MG63 (cell line): ENCODE measurements at regions not wholly inside any gene's neighbourhood (a gene's known extent, or its start where the extent isn't known, plus 50 kb on each side); places are given as distances from the start of the nearest gene placed in this dataset.
"Not testable (repeated sequence)": the region's sequence is repeated elsewhere in the genome, so short reads cannot be mapped to it uniquely, and the experiment has no call there.

ENCODE experiments used
- DNase-seq: peaks from one replicate; pipeline ENCODE4 v3.0.0-alpha.2; 2020
- H3K27me3 ChIP-seq: fragments of 250-450 bp; sonication (Bioruptor Pico); 2 replicates; pipeline ENCODE4 v1.5.1; 2020; ENCODE audit warnings: mild to moderate bottlenecking, moderate library complexity
- H3K36me3 ChIP-seq: fragments of 250-450 bp; sonication (Bioruptor Pico); 2 replicates; pipeline ENCODE4 v1.5.1; 2020; ENCODE audit warnings: mild to moderate bottlenecking, moderate library complexity
- H3K4me3 ChIP-seq: fragments of 250-450 bp; sonication (Bioruptor Pico); 2 replicates; pipeline ENCODE4 v1.5.1; 2020; ENCODE audit warnings: mild to moderate bottlenecking, moderate library complexity
- H3K9me3 ChIP-seq: fragments of 250-450 bp; sonication (Bioruptor Pico); 2 replicates; pipeline ENCODE4 v1.5.1; 2020; ENCODE audit warnings: mild to moderate bottlenecking, moderate library complexity

DNA sequence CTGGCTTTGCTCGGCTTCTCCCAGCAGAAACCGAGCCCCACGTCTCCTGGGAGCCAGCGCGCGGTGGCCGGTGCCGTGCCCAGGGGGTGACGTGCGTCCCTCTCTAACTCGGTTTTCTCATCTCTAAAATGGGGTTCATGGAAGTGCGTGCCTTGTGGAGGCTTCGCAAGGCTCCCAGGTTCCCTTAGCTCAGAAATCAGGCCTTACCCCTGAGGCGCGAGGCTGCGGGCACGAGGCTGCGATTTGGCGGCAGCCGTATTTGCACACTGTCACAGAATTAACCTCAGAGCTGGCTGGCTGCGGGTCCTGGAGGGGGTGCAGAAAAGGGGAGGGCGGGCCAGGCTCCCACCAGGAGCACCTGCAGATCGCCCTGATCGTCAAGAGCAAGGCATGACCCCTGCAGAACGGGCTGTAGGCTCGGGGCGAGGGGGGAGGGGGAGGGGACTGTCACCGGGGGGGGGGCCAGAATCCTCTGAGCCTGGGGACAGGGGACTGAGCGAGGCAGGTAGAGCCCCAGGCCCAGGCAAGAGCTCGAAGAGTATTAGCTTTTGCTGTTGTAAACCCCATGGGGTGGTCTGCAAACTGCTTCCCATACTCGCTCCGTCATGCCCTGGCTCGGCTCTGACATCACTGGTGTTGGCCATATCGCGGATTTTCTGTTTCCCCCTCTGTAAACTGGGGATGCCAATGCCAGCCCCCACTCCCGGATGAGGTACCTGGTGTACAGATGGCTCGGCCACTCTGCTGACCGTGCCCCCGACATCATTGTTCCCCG lies 62.2 kb downstream of the CCNE1 start:
- H3K36me3 ChIP-seq, result no peaks in the 10 kb centered on the region
- no peaks in the 10 kb centered on the region for H3K27me3 ChIP-seq
- DNase-seq, result no peak
- no peaks in the 10 kb centered on the region for H3K9me3 ChIP-seq
- peak overlapping the region; percentile 43 for H3K4me3 ChIP-seq

DNA sequence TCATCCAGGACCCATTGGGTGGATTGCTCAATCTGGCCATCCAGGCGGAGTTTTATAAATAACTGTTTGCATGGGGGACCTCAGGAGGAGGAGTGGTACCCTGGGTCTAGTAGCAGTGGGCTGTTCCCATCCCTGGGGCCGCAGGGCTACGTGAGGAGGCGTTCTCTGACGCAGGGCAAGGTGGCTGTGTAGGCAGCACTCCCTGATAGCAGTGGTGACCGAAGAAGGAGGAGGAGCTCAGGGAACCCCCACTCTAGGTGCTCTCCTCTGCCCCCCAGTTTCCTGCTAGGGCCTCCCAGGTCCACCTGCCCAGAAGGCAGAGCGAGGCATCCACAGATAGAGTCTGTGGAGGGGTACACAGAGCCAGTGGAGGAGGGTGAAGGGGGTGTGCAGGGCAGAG lies 64.1 kb downstream of the CCNE1 start:
- Histone ChIP-seq H3K36me3 (no peaks in the 10 kb centered on the region), H3K4me3 (no peak overlapping the region), H3K9me3 (no peaks in the 10 kb centered on the region), H3K27me3 (no peaks in the 10 kb centered on the region)
- no peak for DNase-seq

DNA sequence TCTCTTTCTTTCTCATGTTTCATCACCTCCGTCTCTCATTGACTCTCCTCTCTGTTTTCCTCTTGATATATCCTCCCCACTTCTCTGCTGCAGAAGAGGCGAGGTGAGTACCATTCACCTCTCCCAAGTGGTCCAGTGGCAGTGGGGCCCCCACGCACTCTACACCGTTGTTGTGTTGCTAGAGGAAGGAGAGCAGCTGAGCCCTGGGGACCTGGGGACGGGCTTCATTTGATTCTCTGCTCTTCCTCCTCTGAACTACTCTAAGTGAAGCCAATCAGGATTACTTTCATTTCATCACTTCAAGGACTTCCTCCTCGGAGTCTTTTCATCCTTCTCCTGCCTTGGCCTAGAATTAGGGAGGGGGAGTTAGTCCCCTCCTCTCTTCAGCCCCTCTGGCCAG lies 64.6 kb downstream of the CCNE1 start:
- no peak for DNase-seq
- H3K9me3 ChIP-seq, result no peaks in the 10 kb centered on the region
- no peaks in the 10 kb centered on the region for H3K27me3 ChIP-seq
- H3K4me3 ChIP-seq, result no peak overlapping the region
- no peaks in the 10 kb centered on the region for H3K36me3 ChIP-seq

DNA sequence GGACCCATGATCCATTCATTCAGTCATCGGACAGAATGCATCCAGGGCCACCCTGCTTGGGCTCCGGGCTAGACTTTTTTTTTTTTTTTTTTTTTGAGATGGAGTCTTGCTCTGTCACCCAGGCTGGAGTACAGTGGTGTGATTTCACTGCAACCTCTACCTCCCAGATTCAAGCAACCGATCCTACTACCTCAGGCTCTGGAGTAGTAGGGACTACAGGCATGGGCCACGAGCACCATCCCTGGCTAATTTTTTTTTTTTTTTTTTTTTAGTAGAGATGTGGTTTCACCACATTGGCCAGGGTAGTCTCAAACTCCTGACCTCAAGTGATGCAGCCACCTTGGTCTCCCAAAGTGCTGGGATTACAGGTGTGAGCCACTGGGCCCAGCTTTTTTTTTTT lies 65.1 kb downstream of the CCNE1 start:
- H3K36me3 ChIP-seq, DNase-seq, H3K9me3 ChIP-seq, H3K4me3 ChIP-seq, H3K27me3 ChIP-seq: not testable (repeated sequence)

DNA sequence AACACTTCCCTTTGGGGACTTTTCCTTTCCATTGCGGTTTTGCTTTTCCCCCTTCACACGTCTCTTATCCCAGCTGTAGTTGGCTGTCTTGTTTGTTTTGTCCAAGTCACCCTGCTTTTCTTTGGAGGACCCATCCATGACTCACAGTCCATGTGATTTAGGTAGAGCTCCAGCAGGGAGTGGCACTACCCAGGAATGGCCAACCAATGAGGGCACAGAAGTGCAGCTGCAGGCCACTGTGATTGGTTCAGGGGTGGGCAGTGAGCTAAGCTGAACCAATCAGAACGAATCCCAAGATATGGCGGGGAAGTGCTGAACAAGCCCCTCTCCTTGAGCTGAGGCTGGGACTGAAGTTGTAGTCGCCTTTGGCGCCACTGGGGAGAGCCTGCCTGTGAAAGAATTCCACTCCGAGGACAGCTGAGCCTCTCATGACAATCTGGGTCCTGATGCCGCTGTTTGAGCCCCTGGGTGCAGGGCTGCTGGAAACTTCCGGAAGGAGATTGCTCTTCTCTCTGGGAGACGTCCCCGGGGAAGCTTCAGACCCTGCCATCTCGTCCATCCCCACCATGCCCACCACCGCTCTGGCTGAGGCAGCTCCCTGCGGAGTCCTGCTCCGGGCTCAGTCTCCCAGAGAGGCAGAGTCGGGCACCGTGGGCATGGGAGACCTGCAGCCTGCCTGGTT lies 62.9 kb upstream of the URI1 start:
- Histone ChIP-seq H3K4me3 (peak overlapping the region; percentile 31), H3K27me3 (no peaks in the 10 kb centered on the region), H3K9me3 (no peaks in the 10 kb centered on the region), H3K36me3 (no peaks in the 10 kb centered on the region)
- DNase-seq, result peak; percentile 96

DNA sequence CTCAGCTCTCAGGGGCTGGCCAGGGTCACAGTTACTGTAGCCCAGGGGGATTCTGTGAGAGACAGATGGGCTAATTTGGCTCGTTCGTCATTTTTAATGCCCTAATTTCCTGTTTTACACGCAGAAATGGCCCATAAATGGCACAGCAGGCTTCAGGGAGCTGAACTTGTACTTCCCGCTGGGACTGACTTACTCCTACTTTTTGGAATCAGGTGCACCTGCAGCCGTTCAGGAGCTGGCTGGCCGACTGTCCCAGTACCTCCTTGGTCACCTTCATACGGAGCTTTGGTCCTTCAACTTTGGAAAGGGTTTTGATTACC lies 62.4 kb upstream of the URI1 start:
- Histone ChIP-seq H3K27me3 (no peaks in the 10 kb centered on the region), H3K36me3 (no peaks in the 10 kb centered on the region), H3K4me3 (peak overlapping the region; percentile 31), H3K9me3 (no peaks in the 10 kb centered on the region)
- DNase-seq, result no peak

DNA sequence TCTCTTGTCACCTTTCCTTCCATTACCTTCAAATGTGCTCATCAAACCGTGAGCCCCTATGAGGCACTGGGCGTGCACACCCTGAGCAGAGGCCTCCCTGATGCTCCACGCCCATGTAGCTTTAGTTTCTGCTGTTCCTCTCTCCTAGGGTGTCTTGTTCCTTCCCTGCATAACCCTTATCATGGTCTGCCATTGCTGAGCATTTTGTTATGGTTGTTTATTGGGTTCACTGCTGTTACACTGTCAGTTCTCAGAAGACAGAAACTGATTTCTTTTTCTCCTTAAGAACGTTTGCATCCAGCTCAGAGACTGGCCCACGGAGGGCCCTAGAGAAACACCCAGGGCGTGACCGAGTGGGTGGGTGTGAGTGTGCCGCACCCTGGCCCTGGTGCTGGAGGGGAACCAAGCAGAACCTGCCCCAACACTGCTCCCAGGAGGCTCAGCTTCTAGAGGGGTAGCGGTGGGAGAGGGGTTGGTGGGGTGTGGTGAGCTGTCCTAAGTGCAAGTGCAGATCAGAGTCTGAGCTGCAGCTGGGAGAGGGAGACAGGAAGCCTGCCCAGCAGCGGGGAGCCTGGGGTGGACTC lies 61.4 kb upstream of the URI1 start:
- no peaks in the 10 kb centered on the region for H3K9me3 ChIP-seq
- H3K27me3 ChIP-seq, result no peaks in the 10 kb centered on the region
- no peaks in the 10 kb centered on the region for H3K36me3 ChIP-seq

DNA sequence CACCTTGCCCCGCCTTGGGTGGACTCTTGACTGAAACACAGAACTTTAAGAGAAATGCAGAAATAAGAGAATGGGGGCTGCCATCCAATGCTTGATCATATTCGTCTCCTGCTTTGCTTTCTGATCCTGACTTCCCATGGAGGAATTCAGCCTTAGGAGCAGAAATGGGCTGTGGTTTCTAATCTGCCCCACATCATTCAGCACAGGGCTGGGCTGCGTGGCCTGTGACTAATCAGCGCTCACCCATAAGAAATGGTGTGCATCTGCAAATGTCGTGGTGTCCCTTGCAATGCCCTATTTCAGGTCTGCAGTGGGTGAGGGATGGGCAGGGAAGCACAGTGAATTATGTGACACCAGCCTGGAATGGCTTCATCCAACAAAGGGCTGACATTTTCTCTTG lies 60.7 kb upstream of the URI1 start:
- DNase-seq, result no peak
- no peaks in the 10 kb centered on the region for H3K27me3 ChIP-seq
- no peak overlapping the region for H3K4me3 ChIP-seq
- H3K9me3 ChIP-seq, result no peaks in the 10 kb centered on the region
- H3K36me3 ChIP-seq, result no peaks in the 10 kb centered on the region

More for the DNA sequence above, 61.4 kb upstream of the URI1 start:
- no peak for DNase-seq
- H3K4me3 ChIP-seq, result no peak overlapping the region

DNA sequence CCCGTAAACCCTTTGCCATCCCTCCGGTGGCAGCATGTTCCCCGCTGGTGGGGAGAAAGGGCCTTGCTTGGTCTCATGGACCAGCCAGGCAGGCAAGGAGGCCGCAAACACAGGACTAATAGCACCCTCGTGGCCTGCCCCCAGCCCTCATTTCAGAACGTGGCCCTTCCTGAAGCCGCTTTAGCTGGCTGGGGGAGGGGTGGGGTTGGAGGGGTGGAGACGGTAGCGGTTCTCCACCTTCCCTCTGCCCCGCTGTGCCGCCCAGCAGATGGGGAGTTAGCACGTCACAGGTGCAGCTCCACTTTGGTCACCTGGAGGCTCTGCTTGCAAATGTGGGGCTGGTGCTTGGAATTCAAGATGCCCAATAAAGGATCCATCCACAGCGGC lies 59.3 kb upstream of the URI1 start:
- Histone ChIP-seq H3K27me3 (no peaks in the 10 kb centered on the region), H3K4me3 (no peak overlapping the region), H3K9me3 (no peaks in the 10 kb centered on the region), H3K36me3 (no peaks in the 10 kb centered on the region)
- no peak for DNase-seq

DNA sequence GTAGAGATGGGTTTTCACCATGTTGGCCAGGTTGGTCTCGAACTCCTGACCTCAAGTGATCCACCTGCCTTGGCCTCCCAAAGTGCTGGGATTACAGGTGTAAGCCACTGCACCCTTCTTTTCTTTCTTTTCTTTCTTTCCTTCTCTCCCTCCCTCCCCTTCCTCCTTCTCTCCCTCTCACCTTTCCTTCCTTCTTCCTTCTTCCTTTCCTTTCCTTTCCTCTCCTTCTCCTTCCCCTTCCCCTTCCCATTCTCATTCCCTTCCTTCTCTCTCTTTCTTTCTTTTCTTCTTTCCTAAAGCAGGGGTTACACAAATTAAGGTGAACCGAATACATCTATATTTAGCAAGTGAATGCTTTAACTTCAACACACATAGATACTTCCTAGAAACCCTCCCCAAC lies 58.0 kb upstream of the URI1 start:
- Histone ChIP-seq H3K4me3 (no peak overlapping the region), H3K9me3 (no peaks in the 10 kb centered on the region), H3K27me3 (no peaks in the 10 kb centered on the region), H3K36me3 (no peaks in the 10 kb centered on the region)
- DNase-seq, result no peak

DNA sequence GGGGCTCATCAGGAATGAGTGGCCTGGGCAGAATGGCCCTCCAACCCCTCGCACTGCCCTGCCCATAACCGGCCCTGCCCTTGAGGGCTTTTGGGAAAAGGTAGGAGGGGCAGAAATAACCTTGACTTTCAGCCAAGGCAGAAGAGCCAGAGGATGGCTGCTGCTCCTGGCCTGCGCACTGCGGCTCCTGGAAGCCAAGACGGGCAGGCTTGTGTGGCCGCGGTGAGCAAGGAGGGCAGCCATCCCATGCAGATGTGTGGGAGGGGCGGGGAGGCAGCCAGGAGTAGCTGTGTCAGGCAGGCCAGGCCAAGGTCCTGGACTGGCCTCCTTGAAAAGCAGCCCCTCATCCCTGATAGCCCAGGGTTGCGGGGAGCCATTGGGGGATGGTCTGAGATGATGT lies 57.6 kb upstream of the URI1 start:
- no peak overlapping the region for H3K4me3 ChIP-seq
- no peaks in the 10 kb centered on the region for H3K36me3 ChIP-seq
- no peaks in the 10 kb centered on the region for H3K9me3 ChIP-seq
- no peaks in the 10 kb centered on the region for H3K27me3 ChIP-seq
- no peak for DNase-seq

DNA sequence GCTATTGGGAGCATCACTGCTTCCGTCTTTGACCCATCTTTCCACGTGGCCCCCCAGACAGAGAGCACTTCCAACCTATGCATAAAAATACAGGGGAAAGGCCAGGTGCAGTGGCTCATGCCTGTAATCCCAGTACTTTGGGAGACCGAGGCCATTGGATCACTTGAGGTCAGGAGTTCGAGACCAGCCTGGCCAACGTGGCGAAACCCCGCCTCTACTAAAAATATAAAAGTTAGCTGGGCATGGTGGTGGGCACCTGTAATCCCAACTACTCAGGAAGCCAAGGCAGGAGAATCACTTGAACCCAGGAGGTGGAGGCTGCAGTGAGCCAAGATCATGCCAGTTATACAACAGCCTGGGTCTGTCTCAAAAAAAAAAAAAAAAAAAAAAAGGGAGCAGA lies 55.9 kb upstream of the URI1 start:
- H3K36me3 ChIP-seq, H3K4me3 ChIP-seq, H3K27me3 ChIP-seq: not testable (repeated sequence)

DNA sequence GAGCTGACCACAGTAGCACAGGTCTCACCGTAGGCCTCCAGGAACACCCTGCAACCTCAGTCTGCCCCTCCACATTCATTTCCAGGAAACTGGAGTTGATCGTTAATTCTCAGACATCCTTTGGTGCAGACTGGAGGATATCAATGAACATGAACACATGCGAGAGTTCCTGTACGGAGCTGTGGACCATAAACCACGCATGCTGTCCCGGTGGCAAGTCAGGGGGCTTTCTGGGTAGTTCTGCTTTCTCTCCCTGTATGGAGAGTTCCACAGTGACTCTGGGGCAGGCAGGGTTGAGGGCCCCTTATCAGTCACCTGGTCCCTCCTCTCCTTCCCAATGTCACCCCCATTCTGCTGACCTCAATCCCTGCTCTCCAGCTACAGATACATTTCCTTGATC lies 55.5 kb upstream of the URI1 start:
- Histone ChIP-seq H3K36me3 (no peaks in the 10 kb centered on the region), H3K4me3 (no peak overlapping the region), H3K9me3 (no peaks in the 10 kb centered on the region), H3K27me3 (no peaks in the 10 kb centered on the region)
- DNase-seq, result no peak

More for the DNA sequence above, 55.9 kb upstream of the URI1 start:
- not testable (repeated sequence) for DNase-seq, H3K9me3 ChIP-seq

DNA sequence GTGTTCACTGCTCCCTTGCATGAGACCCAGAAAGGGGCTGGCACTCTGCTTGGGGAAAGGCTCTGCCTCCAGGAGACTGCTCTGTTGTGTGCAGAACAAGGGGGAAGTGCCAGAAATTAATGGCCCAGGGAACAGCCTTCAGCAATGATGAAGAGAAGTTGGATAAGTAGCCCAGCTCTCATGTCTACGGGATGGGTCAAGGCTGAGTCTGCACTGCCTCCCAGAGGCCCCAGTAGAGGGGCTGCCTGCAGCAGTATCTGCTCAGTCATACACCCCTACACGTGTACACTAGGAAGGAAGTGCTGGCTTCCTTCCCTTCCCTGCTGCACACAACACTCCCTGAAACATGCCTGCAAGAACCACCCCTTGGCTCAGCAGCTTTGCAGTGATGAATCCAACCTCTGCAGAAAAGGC lies 54.6 kb upstream of the URI1 start:
- peak; percentile 47 for DNase-seq

DNA sequence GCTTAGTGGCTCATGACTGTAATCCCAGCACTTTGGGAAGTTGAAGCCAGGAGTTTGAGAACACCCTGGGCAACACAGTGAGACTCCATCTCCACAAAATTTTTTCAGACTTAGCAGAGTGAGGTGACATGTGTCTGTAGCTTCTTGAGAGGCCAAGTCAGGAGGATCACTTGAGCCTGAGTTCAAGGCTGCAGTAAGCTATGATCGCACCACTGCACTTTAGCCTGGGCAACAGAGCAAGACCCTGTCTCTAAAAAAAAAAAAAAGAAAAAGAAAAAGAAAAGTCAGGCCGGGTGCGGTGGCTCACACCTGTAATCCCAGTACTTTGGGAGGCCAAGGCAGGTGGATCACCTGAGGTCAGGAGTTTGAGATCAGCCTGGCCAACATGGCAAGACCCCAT lies 54.0 kb upstream of the URI1 start:
- not testable (repeated sequence) for DNase-seq, H3K27me3 ChIP-seq

More for the DNA sequence above, 54.6 kb upstream of the URI1 start:
- Histone ChIP-seq H3K4me3 (no peak overlapping the region), H3K27me3 (no peaks in the 10 kb centered on the region), H3K36me3 (no peaks in the 10 kb centered on the region), H3K9me3 (no peaks in the 10 kb centered on the region)

DNA sequence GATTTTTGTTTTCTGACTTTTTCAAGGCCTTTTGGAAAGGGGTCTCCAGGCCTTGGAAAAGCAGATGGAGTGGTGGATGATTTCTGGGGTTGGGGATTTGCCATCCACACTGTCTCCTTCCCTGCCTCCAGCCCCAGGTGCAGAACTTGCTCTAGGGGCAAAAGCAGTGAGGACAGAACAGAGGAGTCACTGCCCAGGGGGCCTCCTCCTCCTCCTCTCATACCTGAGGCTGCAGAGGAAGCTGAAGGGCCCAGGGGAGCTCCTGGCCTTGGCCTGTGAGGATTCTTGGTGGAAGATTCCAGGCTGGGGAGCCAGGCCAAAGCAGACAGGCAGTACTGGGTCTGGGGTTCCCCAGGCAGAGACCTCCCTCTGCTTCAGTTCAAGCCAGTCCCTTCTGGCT lies 52.3 kb upstream of the URI1 start:
- Histone ChIP-seq H3K9me3 (no peaks in the 10 kb centered on the region), H3K36me3 (no peaks in the 10 kb centered on the region), H3K27me3 (no peaks in the 10 kb centered on the region), H3K4me3 (no peak overlapping the region)
- DNase-seq, result no peak

More for the DNA sequence above, 54.0 kb upstream of the URI1 start:
- not testable (repeated sequence) for H3K9me3 ChIP-seq, H3K4me3 ChIP-seq, H3K36me3 ChIP-seq

DNA sequence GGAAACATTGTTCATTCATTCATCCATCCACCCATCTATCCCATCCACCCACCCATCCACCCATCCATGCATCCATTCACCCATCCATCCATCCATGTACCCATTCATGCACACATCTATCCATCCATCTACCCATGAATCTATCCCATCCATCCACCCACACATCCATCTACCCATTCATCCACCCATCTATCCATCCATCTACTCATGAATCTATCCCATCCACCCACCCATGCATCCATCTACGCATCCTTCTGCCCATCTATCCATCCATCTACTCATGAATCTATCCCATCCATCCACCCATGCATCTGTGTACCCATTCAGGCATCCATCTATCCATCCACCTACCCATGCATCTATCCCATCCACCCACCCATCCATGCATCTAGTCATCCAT lies 51.6 kb upstream of the URI1 start:
- no peak for DNase-seq

More for the DNA sequence above, 51.6 kb upstream of the URI1 start:
- Histone ChIP-seq H3K9me3 (no peaks in the 10 kb centered on the region), H3K4me3 (no peak overlapping the region), H3K36me3 (no peaks in the 10 kb centered on the region), H3K27me3 (no peaks in the 10 kb centered on the region)
